ENCODE measurements at regions not wholly inside any gene's neighbourhood (a gene's known extent, or its start where the extent isn't known, plus 50 kb on each side); places are given as distances from the start of the nearest gene placed in this dataset.

DNA sequence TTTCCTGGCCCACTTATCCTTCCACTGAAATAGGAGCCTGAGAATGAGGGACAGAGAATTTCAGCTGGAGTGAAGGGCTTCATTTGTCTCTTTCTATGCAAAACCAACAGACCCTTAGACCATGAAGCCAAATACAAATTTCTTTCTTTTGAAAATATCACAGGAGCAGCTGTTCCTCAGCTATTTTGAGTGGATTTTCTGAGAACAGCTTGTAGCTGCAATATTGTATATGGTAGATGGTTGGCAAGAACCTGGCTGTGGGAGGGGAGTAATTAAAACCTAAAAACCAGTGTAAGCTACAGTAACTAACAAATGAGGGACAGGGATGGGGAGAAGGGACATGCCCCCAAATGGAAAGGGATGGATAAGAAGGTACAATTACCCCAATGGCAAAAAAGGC is 350.3 kb upstream of the CDH20 start:
- DNase-seq: no peak

- DNase-seq: no peak
Observed at GRCh38 chr18:60984510-60984909, 348.7 kb upstream of the CDH20 start.

GRCh38 chr18:60987963-60988362 is 345.3 kb upstream of the CDH20 start:
- DNase-seq: no peak

DNA sequence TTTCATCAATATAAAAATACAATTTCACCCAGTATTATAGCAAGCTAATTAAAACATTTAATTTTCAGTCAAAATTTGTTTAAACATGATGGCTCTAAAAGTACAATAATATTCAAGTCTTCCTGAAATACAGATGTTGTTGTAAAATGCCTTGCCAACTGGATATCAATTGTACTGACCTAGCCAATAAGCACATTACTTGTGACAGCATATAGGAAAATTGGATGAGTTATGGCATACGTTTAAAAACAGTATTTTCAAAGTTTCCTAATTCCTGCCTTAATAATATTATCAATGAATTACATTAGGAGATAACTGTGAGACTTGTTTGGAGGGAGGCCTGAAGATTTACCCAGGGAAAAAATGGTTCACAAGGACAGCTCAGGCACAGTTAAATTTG is 336.9 kb upstream of the CDH20 start:
- DNase-seq: no peak

- no peak for DNase-seq
Observed at GRCh38 chr18:60996822-60997221, 336.4 kb upstream of the CDH20 start.

- no peak for DNase-seq
Observed at GRCh38 chr18:61001138-61001537, 332.1 kb upstream of the CDH20 start.

DNA sequence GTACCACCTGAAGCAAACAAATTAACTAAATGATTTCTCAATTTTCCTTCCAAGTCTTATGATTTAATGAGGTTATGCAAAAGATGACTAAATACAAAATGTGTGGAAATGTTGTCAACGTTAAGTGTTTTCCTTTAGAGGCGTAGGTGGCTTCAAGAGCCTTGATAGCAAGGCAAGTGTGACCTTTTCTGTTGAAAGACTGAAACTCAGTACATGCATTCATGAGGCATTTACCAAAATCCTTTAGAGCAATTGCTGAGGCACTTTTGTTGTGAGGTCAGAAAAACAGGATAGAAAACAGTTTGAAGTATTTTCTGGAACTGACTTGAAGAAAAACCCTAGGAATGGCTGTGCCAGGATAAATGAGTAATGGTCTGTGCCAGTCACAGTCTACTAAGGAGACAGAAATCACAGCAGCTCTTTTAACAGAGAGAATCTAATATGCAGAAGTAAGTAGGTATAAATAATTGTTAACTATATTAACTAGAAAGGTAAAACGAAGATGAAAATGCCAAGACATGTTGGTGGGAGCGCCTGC is 326.5 kb upstream of the CDH20 start:
- DNase-seq: no peak

DNA sequence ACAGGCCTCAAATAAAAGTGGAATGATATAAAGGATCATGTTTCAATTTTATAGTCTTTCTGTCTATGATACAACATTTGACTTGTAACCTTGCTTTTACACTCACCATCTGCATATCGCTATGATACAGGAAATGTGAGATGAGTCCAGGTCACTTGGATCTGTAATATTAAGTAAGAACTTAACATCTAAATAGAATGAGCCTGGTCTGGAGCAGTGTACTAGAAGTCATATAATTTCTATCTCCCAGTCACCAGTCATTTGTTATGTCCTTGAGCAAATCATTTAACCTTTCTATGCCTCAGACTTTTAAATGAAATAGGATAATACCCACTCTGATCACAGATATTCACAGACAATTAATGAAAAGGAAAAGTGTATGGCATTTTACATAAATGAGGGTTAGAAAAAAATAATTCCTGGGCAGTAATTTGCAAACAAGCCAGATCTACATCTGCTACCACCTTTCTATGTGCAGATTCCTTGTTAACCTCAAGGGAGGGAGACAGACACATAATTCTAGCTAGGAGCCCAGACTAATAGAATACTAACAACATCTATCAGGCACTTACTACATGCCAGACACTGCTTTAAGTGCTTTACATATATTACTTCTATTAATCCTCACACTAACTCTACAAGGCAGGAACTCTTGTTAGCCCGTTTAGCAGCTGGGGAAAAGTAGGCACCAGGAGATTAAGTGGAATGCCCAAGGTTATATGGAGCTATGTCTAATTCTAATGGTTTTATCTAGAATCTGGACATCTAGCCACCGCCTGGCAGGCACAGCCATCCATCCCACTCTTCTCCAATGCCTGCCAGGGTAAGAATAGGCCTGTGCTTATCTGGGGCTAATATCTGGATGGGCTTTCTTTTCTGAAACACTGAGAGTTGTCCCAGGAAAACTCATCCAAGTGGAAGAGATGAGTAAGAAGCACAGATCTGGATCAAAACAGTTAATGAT is 313.6 kb upstream of the CDH20 start:
- DNase-seq: no peak

DNA sequence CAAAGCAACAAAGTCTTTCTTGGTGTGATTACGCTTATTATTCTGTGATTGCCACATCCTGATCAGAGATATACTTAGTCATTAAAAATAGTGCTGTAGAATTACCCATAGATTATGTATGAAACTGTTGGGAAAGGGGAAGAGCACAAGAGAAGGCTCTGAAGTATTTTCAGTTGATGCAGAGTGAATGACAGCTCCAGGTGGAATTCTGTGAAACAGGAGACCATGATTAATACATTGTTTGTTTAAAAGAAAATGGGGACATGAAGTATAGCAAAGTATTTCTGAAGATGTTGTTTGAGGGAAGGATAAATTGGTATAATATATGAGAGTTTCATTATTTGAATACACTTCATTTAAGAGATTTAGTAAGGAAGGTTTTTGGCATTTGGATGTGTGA is 307.6 kb upstream of the CDH20 start:
- DNase-seq: no peak

- no peak for DNase-seq
Observed at GRCh38 chr18:61031626-61032025, 301.6 kb upstream of the CDH20 start.

- DNase-seq: no peak
Observed at GRCh38 chr18:61034580-61034979, 298.6 kb upstream of the CDH20 start.

DNA sequence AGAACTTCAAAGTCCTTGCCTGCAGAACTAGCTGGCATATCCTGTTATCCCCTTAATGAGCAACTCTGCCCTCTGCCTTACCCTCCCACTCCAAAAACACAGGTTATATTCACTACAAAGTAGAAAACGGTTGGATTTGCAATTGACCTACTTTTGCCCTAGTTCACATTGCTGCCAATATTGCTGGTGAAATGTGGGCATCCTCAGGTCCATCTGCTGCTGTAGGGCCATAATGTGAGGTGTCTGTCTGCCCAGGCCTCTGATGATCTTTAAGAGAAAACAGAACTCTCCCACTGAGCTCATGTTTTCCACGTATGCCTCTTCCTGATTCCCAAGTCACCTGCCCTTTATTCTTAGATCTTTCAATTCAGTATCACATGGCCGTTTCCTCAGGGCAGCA is 294.0 kb upstream of the CDH20 start:
- DNase-seq: no peak

GRCh38 chr18:61047794-61048193 is 285.4 kb upstream of the CDH20 start:
- no peak for DNase-seq

DNA sequence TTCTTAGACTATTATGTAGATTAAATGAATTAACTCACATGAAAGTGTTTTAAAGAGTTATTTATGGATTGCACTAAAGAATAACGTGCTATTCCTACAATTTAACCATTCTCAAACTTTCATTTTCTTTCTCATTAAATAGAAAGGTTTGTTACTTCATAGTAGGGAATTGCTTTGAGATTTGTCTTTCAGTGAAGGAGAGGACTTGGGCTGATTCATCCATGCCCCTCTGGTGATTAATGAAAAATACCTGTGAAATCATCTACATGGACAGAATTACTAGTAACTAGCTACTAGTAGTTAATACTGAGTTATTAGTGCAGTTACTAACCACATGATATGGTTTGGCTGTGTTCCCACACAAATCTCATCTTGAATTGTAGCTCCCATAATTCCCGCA is 275.8 kb upstream of the CDH20 start:
- no peak for DNase-seq

- DNase-seq: no peak
Observed at GRCh38 chr18:61062258-61062657, 271.0 kb upstream of the CDH20 start.

- DNase-seq: no peak
Observed at GRCh38 chr18:61064911-61065310, 268.3 kb upstream of the CDH20 start.

- DNase-seq: no peak
Observed at GRCh38 chr18:61076986-61077385, 256.2 kb upstream of the CDH20 start.

DNA sequence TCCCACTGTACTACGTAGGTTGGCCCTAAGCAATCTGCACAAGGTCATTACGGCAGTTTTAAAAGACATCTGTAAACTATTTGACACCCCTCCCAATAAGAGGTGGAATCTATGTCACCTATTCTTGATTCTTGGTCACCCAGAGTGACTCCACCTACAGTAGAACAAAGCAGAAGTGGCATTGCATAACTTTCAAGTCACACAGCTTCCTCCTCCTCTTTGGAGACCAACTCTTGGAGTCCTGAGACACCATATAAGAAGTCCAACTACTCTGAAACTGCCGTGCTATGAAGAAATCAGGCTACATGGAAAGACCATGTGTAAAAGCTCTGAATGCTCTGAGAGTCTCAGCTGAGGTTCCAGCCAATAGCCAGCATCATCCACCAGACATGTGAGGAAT is 253.5 kb upstream of the CDH20 start:
- DNase-seq: no peak

GRCh38 chr18:61080954-61081528 is 252.2 kb upstream of the CDH20 start:
- DNase-seq: no peak

DNA sequence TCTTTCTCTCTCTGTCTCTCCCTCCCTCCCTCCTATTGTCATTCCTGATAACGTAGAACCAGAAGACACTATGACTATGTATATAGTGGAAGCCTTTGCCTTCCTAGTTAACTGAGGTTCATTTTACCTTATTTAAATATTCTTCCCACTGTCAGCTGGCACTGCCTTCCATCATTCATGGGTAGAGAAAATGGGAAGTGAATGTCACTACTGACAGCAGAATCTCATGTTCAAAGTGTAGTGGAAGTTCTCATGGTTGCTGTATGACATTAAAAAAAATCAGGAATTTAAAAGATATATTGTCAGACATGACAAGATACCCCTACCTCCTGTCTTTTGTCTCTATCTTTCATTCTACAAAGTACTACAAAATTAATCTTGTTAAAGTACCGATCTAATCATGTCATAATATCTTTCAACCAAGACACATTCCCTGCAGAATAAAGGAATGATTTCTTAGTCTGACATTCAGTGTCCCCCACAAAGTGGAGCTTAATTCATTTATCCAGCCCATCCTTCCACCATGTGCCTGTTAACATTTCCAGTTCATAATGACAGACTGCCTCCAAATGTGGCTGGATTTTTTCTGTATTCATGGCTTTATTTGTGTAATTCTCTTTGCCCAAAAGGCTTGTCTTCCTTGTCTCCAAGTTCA is 250.1 kb upstream of the CDH20 start:
- no peak for DNase-seq

- DNase-seq: no peak
Observed at GRCh38 chr18:61085036-61085435, 248.2 kb upstream of the CDH20 start.

GRCh38 chr18:61085761-61086160 is 247.5 kb upstream of the CDH20 start:
- DNase-seq: no peak

DNA sequence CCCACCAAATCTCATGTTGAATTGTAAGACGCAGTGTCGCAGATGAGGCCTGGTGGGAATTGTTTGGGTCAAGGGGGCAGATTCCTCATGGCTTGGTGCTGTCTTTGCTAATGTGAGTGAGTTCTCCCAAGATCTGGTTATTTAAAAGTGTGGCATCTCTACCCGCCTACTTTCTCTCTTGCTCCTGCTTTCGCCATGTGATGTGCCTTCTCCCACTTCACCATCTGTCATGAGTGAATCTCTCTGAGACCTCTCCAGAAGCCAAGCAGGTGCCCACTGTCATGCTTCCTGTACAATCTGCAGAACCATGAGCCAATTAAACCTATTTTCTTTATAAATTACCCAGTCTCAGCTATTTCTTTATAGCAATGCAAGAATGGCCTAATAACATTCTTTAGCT is 246.6 kb upstream of the CDH20 start:
- no peak for DNase-seq

GRCh38 chr18:61091379-61091778 is 241.9 kb upstream of the CDH20 start:
- DNase-seq: no peak

Measured in activated CD4-positive, alpha-beta T cell treated with anti-CD3 and anti-CD28 coated beads, Interleukin-2, amount 50 U/mL, for 16 hours (primary cell).